ENCODE measurements at regions not wholly inside any gene's neighbourhood (a gene's known extent, or its start where the extent isn't known, plus 50 kb on each side); places are given as distances from the start of the nearest gene placed in this dataset.

DNA sequence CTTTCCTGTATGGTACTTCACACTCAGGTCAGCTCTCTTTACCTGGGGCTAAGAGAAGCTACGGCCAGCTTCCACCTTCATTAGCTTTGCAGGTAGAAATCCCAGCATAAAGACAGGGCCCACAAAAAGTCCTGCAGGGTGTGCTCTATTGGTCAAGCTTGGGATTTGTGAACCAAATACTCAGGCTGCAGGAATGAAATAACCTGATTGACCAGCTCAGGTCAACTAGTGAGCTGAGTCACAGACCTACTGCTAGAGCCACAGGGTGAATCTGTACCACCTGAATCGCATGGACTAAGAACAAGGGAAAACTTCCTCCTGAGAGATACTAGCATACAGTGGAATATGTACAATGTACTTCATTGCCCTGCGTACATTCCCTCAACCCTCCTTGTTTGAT is 172.2 kb downstream of the HHIP start:
- TF ChIP-seq, protein P1, sequence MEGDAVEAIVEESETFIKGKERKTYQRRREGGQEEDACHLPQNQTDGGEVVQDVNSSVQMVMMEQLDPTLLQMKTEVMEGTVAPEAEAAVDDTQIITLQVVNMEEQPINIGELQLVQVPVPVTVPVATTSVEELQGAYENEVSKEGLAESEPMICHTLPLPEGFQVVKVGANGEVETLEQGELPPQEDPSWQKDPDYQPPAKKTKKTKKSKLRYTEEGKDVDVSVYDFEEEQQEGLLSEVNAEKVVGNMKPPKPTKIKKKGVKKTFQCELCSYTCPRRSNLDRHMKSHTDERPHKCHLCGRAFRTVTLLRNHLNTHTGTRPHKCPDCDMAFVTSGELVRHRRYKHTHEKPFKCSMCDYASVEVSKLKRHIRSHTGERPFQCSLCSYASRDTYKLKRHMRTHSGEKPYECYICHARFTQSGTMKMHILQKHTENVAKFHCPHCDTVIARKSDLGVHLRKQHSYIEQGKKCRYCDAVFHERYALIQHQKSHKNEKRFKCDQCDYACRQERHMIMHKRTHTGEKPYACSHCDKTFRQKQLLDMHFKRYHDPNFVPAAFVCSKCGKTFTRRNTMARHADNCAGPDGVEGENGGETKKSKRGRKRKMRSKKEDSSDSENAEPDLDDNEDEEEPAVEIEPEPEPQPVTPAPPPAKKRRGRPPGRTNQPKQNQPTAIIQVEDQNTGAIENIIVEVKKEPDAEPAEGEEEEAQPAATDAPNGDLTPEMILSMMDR (IDR thresholded peaks at IDR 0.05; ENCODE audit: extremely low read depth in 1 of 2, insufficient read depth in 1 of 2, low read depth in 1 of 2, low read length in 2 of 2): no peak
- TF ChIP-seq MYC (IDR thresholded peaks at IDR 0.05; ENCODE audit: low read depth, low read length) (no peak), EZH2 (IDR thresholded peaks at IDR 0.05; ENCODE audit: borderline replicate concordance, low read depth, low read length, severe bottlenecking) (no peak)
